ENCODE measurements at regions not wholly inside any gene's neighbourhood (a gene's known extent, or its start where the extent isn't known, plus 50 kb on each side); places are given as distances from the start of the nearest gene placed in this dataset.
"Not testable (repeated sequence)": the region's sequence is repeated elsewhere in the genome, so short reads cannot be mapped to it uniquely, and the experiment has no call there.

GRCh38 chr5:112112346-112112745 is 306.7 kb downstream of the EPB41L4A start:
- DNase-seq: no peak

DNA sequence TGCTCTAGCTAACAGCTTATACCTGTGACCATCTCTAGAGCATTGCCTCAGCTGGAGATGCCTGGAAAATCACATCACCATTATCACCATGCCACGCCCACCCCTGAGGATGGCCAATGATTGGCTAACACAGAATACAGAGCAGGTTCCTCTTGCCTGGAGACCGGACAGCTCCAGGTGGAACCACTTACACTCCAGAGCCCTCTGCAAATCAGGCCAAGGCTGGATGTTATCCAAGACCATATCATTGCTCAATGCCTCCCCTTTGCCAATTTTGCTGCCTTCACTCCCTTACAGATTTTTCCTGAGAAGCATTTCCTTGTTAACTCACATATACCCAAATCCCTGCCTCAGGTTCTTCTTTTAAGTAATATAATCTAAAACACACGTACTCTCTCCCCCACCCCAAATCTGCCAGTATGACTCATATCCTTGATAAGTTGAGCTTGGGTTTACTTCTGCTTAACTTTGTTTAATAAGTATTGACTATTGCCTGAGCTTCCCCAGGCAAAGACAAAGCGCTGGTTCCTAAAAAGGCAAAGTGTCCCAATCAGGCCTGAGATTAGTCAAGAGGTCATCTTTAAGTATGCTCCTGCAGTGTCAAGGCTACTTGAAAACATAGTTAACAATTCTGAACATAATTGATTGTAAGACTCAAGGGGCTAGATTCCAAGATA is 309.6 kb downstream of the EPB41L4A start:
- DNase-seq: no peak

DNA sequence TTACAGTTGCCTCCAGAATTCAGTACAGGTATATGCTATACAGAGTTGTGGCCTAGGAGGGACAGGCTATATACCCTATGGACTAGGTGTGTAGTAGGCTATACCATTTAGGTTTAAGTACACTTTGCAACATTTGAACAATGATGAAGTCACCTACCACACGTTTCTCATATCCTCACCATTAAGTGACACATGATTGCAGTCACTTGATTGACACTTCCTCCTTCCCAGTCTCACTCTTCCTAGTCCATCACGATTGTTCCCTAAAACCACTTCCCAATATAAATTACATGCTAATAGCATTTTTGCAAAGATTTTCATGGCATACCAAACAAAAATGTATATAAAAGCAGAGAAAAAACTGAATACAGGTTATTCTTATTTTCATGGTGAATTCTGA is 312.2 kb downstream of the EPB41L4A start:
- DNase-seq: no peak

DNA sequence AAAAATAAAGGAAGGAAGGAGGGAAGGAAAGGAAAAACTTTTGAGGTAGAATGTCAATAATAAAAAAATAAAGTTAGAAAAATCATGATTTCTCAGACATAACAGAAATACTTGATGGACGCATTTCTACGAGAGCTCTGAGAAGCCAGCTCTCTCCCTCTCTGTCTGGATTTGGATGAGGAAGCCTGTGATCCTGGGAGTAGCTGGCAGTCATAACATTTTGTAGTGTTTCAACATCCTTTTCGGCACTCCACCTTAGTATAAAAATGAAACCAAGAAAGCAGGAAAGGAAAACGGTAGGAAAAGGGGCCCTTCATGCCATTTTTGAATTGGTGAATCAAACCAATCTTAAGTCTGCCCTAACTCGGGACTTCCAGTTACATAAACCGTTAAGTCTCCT is 321.3 kb downstream of the EPB41L4A start:
- DNase-seq: no peak

DNA sequence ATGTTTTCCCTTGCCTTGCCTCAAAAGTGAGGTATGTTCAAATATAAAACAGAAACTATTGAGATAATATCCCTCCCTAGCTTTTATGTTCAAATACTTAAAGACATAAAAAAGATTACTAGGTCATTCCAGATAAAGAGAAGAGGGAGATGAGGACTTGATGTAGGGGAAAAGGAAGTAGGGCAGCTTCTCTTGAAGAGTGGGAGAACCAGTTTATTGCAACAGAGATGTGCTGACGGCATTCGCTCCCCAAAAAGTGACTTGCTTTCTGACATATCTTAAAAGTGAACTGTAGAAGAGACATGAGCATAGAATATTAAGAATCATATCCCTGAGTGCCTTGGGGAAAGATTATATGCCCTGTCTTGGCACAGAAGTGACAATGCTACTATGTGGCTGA is 330.2 kb upstream of the NREP start:
- DNase-seq: no peak

DNA sequence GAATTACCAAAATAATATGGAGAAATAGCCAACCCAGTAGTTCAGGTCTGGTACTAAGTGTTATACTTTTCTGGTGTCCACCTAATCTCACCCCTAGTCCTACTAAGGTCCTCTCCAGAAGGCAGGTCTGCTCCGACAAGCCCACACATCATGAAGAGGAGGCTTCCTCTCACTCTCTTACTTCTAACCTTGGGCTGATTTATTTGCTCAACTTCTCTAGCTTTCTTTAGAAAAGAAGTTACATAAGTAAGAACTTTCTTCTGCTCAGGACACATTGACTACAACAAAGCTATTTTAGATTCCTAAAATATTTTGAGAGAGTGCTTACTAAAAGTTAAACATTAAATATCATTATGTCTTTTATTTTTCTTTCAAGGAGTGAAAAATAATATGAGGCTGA is 329.7 kb upstream of the NREP start:
- no peak for DNase-seq

GRCh38 chr5:112084149-112084548 is 327.2 kb upstream of the NREP start:
- DNase-seq: no peak

DNA sequence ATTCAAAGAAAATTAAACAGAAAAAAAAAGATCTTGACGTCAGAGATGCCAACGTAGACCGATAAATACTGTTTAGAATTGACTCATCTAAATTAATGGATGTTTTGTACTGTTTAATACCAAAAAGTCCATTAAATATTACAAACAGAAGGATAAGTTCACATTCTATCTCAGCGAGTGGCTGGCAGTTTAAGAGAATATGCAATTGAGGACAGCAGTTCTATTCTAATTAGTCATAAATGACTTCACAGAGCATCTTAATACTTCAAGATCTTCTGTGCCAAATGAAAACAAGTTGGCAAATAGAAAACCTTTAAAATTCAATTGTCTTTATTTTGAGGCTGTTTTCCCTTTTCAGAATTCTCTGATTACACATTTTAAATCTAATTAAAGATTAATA is 326.6 kb upstream of the NREP start:
- no peak for DNase-seq

- no peak for DNase-seq
These were observed 320.2 kb upstream of the NREP start for GRCh38 chr5:112077180-112077579.

- DNase-seq: no peak
These were observed 313.0 kb upstream of the NREP start for GRCh38 chr5:112070022-112070421.

DNA sequence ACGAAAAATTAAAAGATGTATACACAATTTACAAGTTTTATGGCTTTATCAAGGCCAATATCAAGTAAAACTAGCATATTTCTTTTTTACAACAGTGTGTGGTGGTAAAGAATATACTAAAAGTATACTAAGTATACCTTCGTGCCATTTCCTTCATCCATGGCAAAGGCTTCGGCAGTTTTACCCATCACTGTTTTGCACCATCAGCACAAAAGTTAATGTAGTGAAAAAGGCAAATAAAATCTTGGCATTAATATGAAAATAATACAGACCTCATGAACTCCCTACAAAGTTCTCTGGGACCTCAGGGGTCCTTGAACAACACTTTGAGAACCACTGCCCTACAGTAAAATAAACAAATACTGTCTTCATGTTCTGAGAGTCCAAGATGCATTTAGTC is 312.3 kb upstream of the NREP start:
- DNase-seq: no peak

DNA sequence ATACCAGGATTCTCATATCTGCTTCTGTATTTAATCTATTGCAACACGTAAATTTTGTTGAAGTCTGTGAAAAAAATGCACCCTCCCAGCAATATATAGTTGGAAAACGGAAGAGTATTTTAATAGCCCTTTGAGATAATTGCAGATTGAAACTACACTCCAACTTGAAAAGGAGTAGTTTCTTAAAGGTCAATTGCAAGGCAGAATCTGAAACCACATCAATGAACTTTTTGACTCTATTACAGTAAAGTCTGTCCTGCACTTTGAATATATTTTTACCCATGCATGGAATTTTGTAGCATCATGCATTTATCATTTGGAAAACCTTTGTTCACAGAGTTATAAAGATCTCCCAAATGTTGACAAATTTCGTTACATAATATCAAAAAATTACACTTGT is 311.6 kb upstream of the NREP start:
- no peak for DNase-seq

- DNase-seq: no peak
These were observed 308.8 kb upstream of the NREP start for GRCh38 chr5:112065781-112066180.

GRCh38 chr5:112064956-112065355 is 308.0 kb upstream of the NREP start:
- DNase-seq: no peak

GRCh38 chr5:112064271-112064701 is 307.3 kb upstream of the NREP start:
- no peak for DNase-seq

DNA sequence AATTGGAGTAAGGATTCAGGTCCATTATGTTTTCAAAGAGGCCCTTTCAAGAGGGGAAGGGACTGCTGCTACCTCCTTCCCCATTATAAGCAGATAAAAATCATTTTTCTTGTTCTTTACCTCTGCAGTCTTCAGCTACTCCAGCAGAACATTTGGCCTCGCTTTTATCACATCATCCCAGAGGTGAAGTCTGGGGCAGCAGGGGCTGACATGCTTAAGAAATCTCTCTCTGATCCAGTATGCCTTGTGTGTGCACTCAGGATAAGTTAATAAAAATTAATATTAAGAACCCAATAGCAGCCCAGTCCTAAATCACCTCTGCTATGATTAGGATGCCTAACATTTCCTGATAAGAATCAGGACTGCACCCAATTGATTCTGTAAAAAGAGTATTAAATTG is 306.9 kb upstream of the NREP start:
- no peak for DNase-seq

DNA sequence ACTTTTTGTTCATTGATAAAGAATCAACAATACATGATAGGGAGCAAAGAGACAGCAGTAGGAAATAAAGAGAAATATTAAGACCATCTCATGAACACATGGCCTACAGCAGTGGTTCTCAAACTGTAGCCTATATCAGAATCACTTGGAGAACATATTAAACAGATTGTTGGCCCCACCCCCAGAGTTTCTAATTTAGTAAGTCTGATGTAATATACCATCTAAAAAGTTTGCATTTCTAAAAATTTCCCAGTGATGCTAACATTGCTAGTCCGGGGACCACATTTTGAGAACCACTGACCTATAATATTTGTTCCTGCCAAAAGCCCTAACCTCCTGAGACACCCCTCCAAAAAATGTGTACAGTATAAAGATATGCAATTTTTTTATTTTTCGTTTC is 306.2 kb upstream of the NREP start:
- no peak for DNase-seq

- DNase-seq: no peak
These were observed 305.2 kb upstream of the NREP start for GRCh38 chr5:112062181-112062580.

GRCh38 chr5:112061666-112062065 is 304.7 kb upstream of the NREP start:
- DNase-seq: no peak

DNA sequence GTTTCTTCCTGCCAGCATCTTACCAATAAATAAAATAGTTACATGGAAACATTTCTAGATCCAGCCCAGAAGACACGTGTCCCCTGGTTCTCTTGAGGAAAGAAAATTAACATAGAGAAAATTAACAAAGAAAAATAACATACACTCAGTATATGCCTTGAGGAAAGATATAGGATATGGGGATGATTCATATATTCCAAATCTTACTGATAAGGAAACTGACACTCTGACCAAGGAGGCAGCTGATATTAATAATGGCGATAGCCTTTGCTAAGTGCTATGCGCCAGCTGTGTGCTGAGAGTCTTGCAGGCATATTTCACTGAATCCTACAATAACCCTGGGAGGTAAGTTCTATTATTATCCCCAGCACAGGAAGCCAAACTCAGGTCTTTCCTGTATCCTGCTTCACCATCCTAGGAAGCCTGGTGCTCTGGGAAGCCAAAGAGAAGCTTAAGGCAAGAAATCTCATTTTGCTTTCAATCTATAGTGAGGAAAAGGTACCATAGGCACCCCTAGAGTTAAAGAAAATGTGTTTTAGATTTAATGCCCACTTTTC is 302.7 kb upstream of the NREP start:
- no peak for DNase-seq

GRCh38 chr5:112049738-112050137 is 292.7 kb upstream of the NREP start:
- DNase-seq: no peak

GRCh38 chr5:112036206-112036605 is 279.2 kb upstream of the NREP start:
- peak; percentile 44 for DNase-seq

DNA sequence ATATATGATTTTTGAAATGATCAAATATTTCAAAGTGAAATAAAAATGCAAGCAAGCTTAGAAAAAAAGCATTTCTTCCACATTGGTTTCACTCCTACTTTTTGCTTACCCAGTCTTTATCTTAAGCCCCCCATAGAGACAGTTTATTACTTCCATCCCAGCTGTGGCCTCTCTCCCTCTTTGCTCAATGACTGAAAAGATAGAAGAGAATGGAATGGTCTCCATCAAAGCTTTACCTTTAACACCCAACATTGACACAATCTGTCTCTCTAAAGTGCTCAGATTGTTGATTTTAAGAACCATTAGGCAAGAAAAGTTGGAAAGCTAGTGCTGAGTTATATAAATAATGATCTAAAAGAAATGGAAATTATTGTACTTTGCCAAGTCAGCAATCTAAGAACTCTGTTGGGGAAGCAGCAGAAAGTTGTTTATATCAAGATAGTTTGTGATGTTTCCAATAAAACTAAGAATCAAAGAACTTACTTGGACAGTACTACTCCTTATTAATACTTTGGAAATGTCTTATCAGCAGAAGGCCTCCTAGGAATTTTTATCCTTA is 277.5 kb upstream of the NREP start:
- DNase-seq: no peak

- not testable (repeated sequence) for DNase-seq
These were observed 269.9 kb upstream of the NREP start for GRCh38 chr5:112026879-112027278.

DNA sequence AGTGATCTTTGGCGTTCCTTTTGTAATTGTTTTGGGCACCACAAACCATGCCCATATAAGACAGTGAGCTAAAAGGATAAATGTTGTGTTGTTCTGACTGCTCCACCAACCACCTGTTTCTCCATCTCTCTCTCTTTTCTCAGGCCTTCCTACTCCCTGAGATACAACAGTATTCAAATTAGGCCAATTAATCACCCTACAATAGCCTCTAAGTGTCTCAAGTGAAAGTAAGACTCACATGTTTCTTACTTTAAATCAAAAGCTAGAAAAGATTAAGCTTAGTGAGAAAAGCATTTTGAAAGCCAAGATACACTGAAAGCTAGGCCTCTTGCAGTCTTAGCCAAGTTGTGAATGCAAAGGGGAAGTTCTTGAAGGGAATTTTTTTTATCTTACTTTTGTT is 268.8 kb upstream of the NREP start:
- DNase-seq: no peak
